ENCODE measurements at regions not wholly inside any gene's neighbourhood (a gene's known extent, or its start where the extent isn't known, plus 50 kb on each side); places are given as distances from the start of the nearest gene placed in this dataset.
"Not testable (repeated sequence)": the region's sequence is repeated elsewhere in the genome, so short reads cannot be mapped to it uniquely, and the experiment has no call there.

DNA sequence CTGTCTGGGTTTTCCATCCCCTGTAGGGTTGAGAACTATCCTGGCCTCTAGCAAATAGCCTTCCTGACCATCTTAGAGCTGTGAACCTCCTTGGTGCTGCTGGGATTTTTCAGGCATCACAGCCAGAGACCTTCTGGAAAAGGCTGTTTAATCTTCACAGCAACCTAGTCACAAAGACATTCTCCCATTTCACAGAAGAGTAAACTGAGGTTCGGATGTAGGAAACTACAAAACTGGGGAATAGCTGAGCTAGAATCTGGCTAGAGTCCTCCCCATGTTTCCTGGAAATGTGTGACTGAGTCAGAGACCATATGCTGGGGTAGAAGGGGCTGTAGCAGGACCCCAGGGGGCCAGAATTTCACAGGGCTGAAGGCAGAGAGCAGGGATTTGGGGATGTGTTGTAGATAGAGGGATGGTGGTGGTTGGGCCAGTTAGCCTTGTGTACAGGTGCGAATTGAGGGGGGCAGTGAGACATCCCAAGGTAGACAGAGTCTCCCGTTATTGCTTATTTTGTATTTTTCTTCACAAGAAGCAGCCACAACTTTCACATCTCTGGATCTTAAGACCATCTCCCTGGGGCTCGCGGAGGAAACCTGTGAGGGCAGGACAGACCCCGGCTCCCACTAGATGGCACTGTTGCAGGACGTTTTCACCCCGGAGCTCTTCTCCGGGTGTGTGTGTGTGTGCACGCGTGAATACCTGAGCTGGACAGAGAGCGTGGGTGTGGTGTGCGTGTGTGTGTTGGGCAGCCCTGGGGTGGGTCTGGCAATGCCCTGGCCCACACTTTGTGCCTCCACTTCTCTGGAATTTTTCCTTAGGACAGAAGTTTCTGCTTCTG is 66.9 kb upstream of the PRR23C start:
- Histone ChIP-seq H3K9me3 (ENCODE audit: control insufficient read depth, low read length) (no peaks in the 10 kb centered on the region), H3K4me1 (ENCODE audit: control insufficient read depth in 1 of 2, insufficient read depth in 2 of 2, low read length in 2 of 2) (no peaks in the 10 kb centered on the region), H3K36me3 (ENCODE audit: control insufficient read depth in 1 of 2, insufficient read depth in 2 of 2, low read length in 1 of 2) (no peaks in the 10 kb centered on the region), H3K4me3 (ENCODE audit: low read length in 2 of 2) (no peak overlapping the region), H3K27me3 (ENCODE audit: control insufficient read depth in 1 of 2, insufficient read depth in 2 of 2, low read length in 1 of 2) (no peaks in the 10 kb centered on the region), H3K27ac (ENCODE audit: low read depth in 1 of 2, low read length in 2 of 2) (no peak overlapping the region)
- no peak for ATAC-seq (ENCODE audit: low FRiP score)
- intact Hi-C loops (cut with DNase I), result loop anchor here (2.0 kb wide), 1 partner anchor 217 kb away; no protein-coding TSS in a partner anchor
- peak; percentile 62 to 85 for DNase-seq
- 7 to 8% methylated on average over 13 of the region's 13 CpGs for WGBS, 2 donors

DNA sequence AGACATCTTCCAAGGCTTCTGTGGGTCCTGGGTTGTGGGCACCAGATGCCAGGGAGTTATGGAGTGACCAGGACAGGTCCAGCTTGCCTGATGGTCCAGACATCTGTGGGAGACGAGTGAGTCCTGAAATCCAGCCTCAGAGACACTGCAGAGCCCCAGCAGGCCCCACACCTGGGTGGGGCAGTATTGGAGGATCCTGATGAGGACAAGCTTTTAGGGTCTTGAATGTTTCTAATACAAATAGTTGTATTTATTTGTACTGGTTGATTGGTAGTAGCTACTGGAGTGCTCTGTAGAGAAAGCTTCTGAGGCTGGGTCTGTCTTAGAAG is 67.5 kb upstream of the PRR23C start:
- no peaks in the 10 kb centered on the region for H3K4me1 ChIP-seq (ENCODE audit: control insufficient read depth in 1 of 2, insufficient read depth in 2 of 2, low read length in 2 of 2)
- ATAC-seq (ENCODE audit: low FRiP score) (no peak), DNase-seq (no peak)
- no peaks in the 10 kb centered on the region for H3K9me3 ChIP-seq (ENCODE audit: control insufficient read depth, low read length)
- H3K36me3 ChIP-seq (ENCODE audit: control insufficient read depth in 1 of 2, insufficient read depth in 2 of 2, low read length in 1 of 2), result no peaks in the 10 kb centered on the region
- intact Hi-C loops (cut with DNase I), result loop anchor here in 1 of 2 donors (2.0 kb wide), 1 partner anchor 217 kb away; no protein-coding TSS in a partner anchor
- H3K4me3 ChIP-seq (ENCODE audit: low read length in 2 of 2), result no peak overlapping the region
- H3K27ac ChIP-seq (ENCODE audit: low read depth in 1 of 2, low read length in 2 of 2), result no peak overlapping the region
- 0 to 4% methylated on average over 1 of the region's 1 CpG for WGBS, 2 donors
- no peaks in the 10 kb centered on the region for H3K27me3 ChIP-seq (ENCODE audit: control insufficient read depth in 1 of 2, insufficient read depth in 2 of 2, low read length in 1 of 2)

DNA sequence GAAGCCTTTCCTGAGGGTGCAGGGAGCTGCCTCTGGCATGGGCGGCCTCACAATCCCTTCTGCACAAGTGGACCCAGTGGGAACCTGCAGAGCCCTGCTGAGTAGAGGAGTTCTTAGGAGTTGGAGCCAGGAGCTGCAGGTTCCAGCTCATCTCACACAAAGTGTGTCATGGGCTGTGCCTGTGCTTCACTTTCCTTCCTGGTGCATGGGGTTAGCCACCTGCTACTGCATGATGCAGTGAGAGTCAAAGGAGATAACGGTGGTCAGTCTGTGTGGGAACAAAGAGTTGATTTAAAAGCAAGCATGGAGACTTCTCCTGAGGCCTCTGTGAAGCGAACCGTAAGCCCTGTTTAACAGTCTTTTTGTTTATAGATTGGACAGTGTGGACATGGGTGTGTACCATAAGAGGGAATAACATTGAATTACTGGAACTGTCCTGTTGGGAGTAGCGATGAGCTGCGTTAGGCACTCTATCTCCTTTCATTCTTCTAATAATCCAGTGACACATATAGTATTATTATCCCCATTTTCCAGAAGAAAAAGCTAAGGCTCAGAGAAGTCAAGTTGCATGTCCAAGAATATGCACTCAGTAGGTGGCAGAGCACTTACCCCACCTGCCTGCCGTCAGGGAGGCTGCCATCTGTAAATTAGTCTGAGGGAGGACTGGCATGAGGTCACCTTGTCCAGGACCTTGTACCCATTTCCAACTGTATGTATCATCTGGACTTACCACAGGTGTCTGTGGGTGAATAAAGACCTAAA is 68.7 kb upstream of the PRR23C start:
- intact Hi-C loops (cut with DNase I), result loop anchor here in 1 of 2 donors (2.0 kb wide), 1 partner anchor 215 kb away; no protein-coding TSS in a partner anchor
- Histone ChIP-seq H3K9me3 (ENCODE audit: control insufficient read depth, low read length) (no peaks in the 10 kb centered on the region), H3K4me1 (ENCODE audit: control insufficient read depth in 1 of 2, insufficient read depth in 2 of 2, low read length in 2 of 2) (no peaks in the 10 kb centered on the region), H3K27ac (ENCODE audit: low read depth in 1 of 2, low read length in 2 of 2) (no peak overlapping the region), H3K36me3 (ENCODE audit: control insufficient read depth in 1 of 2, insufficient read depth in 2 of 2, low read length in 1 of 2) (no peaks in the 10 kb centered on the region), H3K4me3 (ENCODE audit: low read length in 2 of 2) (no peak overlapping the region), H3K27me3 (ENCODE audit: control insufficient read depth in 1 of 2, insufficient read depth in 2 of 2, low read length in 1 of 2) (no peaks in the 10 kb centered on the region)
- DNase-seq (no peak), ATAC-seq (ENCODE audit: low FRiP score) (no peak)
- WGBS, 2 donors, result 66% methylated on average over 7 of the region's 7 CpGs

DNA sequence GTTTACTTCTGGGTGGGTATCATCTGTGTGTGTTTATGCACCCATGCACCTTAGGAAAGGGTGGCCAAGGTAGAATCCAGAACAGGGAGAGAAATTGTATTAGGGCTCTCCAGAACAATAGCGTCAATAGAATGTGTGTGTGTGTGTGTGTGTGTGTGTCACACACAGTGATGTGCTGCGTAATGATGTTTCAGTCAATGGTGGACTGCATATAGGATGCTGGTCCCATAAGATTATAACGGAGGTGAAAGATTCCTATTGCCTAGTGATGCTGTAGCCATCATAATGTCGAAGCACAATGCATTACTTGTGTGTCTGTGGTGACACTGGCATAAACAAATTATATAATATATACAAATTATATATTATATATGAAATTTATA is 69.3 kb upstream of the PRR23C start:
- intact Hi-C loops (cut with DNase I), result loop anchor here in 1 of 2 donors (2.0 kb wide), 1 partner anchor 215 kb away; no protein-coding TSS in a partner anchor
- 88 to 90% methylated on average over 4 of the region's 4 CpGs for WGBS, 2 donors
- ATAC-seq (ENCODE audit: low FRiP score) (no peak), DNase-seq (no peak)
- H3K36me3 ChIP-seq (ENCODE audit: control insufficient read depth in 1 of 2, insufficient read depth in 2 of 2, low read length in 1 of 2), result no peaks in the 10 kb centered on the region
- no peaks in the 10 kb centered on the region for H3K27me3 ChIP-seq (ENCODE audit: control insufficient read depth in 1 of 2, insufficient read depth in 2 of 2, low read length in 1 of 2)
- no peaks in the 10 kb centered on the region for H3K9me3 ChIP-seq (ENCODE audit: control insufficient read depth, low read length)
- no peaks in the 10 kb centered on the region for H3K4me1 ChIP-seq (ENCODE audit: control insufficient read depth in 1 of 2, insufficient read depth in 2 of 2, low read length in 2 of 2)
- no peak overlapping the region for H3K4me3 ChIP-seq (ENCODE audit: low read length in 2 of 2)
- H3K27ac ChIP-seq (ENCODE audit: low read depth in 1 of 2, low read length in 2 of 2), result no peak overlapping the region

DNA sequence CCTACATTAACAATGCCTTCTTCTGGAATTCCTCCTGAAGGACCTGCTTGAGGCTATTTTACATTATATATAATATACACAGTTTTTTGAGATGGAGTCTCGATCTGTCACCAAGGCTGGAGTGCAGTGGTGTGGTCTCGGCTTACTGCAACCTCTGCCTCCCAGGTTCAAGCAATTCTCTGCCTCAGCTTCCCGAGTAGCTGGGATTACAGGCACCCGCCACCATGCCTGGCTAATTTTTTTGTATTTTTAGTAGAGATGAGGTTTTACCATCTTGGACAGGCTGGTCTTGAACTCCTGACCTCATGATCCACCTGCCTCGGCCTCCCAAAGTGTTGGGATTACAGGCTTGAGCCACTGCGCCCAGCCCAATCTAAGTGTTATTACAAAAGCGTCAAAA is 71.9 kb upstream of the PRR23C start:
- intact Hi-C loops (cut with DNase I); ATAC-seq (ENCODE audit: low FRiP score); H3K27me3 ChIP-seq (ENCODE audit: control insufficient read depth in 1 of 2, insufficient read depth in 2 of 2, low read length in 1 of 2); H3K4me1 ChIP-seq (ENCODE audit: control insufficient read depth in 1 of 2, insufficient read depth in 2 of 2, low read length in 2 of 2); H3K4me3 ChIP-seq (ENCODE audit: low read length in 2 of 2); H3K9me3 ChIP-seq (ENCODE audit: control insufficient read depth, low read length); H3K36me3 ChIP-seq (ENCODE audit: control insufficient read depth in 1 of 2, insufficient read depth in 2 of 2, low read length in 1 of 2); DNase-seq; H3K27ac ChIP-seq (ENCODE audit: low read depth in 1 of 2, low read length in 2 of 2): not testable (repeated sequence)
- 91% methylated on average over 7 of the region's 7 CpGs for WGBS, 2 donors

DNA sequence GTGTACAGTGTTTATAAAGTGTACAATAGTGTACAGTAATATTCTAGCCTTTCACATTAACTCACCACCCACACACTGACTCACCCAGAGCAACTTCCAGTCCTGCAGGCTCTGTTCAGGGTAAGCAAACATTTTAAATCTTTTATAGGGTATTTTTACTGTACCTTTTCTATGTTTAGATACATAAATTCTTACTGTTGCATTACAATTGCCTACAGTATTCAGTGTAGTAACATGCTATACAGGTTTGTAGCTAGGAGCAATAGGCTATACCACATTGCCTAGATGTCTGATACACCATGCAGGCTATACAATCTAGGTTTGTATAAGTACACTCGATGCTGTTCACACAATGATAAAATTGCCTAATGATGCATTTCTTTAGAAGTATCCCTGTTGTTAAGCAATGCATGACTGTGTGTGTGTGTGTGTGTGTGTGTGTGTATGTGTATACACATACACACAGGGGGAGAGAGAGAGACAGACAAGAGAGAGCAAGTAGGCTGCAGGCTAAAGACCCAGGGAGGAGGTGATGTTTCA is 72.5 kb upstream of the PRR23C start:
- Histone ChIP-seq H3K4me3 (ENCODE audit: low read length in 2 of 2) (no peak overlapping the region), H3K27me3 (ENCODE audit: control insufficient read depth in 1 of 2, insufficient read depth in 2 of 2, low read length in 1 of 2) (no peaks in the 10 kb centered on the region), H3K27ac (ENCODE audit: low read depth in 1 of 2, low read length in 2 of 2) (no peak overlapping the region), H3K36me3 (ENCODE audit: control insufficient read depth in 1 of 2, insufficient read depth in 2 of 2, low read length in 1 of 2) (no peaks in the 10 kb centered on the region), H3K4me1 (ENCODE audit: control insufficient read depth in 1 of 2, insufficient read depth in 2 of 2, low read length in 2 of 2) (no peaks in the 10 kb centered on the region), H3K9me3 (ENCODE audit: control insufficient read depth, low read length) (no peaks in the 10 kb centered on the region)
- ATAC-seq (ENCODE audit: low FRiP score) (no peak), DNase-seq (no peak)
- WGBS, 2 donors, result 68 to 80% methylated on average over 1 of the region's 1 CpG
- intact Hi-C loops (cut with DNase I), result no loop called here

DNA sequence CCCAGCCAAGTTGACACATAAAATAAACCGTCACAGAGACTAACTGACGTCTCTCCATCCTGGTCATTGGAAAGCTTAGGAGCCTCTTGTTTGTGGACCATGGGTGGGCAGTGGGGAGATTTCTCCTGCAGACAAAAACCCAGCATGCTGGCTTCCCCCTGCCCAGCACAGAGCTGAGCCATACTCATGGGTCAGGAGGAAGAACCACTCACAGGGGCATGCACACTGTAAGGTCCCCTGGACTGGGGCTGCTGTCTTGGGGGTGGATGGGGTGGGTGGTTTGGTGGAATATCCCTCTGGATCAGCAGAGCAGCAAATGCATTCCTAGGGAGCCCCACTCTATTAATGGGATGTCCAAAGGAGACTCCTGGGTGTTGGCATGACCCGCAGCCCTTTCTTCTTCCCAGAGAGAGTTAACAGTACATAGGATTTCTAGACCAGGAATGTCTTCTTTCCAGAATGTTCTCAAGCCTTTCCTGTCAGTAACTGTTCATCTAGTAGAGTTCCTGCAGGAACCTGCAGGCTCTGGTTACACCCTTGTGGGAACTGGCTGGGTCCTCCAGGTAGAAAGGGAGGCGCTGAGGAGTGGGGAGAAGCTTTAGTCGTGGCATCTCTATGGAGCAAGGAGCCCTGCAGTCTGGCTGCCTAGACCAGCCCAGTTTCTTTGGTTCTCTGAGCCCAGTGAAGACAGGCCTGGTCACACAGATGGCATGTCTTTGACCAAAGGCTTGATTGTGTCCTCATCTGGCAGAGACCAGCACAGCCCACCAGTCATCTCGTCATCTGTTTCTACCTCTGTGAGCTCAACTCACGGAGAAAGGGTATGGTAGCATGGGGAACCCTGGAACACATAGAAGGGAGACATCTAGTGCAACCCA is 73.4 kb upstream of the PRR23C start:
- H3K27ac ChIP-seq (ENCODE audit: low read depth in 1 of 2, low read length in 2 of 2), result no peak overlapping the region
- no peak for ATAC-seq (ENCODE audit: low FRiP score)
- H3K36me3 ChIP-seq (ENCODE audit: control insufficient read depth in 1 of 2, insufficient read depth in 2 of 2, low read length in 1 of 2), result no peaks in the 10 kb centered on the region
- DNase-seq, result no peak
- H3K9me3 ChIP-seq (ENCODE audit: control insufficient read depth, low read length), result no peaks in the 10 kb centered on the region
- no peak overlapping the region for H3K4me3 ChIP-seq (ENCODE audit: low read length in 2 of 2)
- intact Hi-C loops (cut with DNase I), result no loop called here
- H3K27me3 ChIP-seq (ENCODE audit: control insufficient read depth in 1 of 2, insufficient read depth in 2 of 2, low read length in 1 of 2), result no peaks in the 10 kb centered on the region
- 85 to 86% methylated on average over 7 of the region's 7 CpGs for WGBS, 2 donors
- no peaks in the 10 kb centered on the region for H3K4me1 ChIP-seq (ENCODE audit: control insufficient read depth in 1 of 2, insufficient read depth in 2 of 2, low read length in 2 of 2)

DNA sequence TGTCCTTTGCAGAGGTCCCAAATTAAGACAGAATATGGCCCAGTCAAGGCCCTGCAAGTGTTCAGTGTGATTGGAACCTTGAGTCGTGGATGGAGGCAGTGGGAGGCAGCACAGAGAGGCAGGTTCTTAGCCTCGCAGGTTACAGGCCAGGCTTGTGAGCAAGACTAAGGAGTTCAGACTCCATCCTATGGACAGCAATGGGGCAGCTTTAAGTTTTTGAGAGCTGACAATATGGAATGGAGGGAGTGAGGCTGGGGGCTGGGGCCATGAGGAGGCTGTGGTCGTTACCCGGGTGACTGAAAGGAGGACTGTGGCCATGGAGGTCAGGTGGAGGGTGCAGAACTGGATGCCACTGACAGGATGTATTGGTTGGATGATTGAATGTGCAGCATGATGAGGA is 74.1 kb upstream of the PRR23C start:
- ATAC-seq (ENCODE audit: low FRiP score), result no peak
- 88 to 90% methylated on average over 4 of the region's 4 CpGs for WGBS, 2 donors
- no peaks in the 10 kb centered on the region for H3K36me3 ChIP-seq (ENCODE audit: control insufficient read depth in 1 of 2, insufficient read depth in 2 of 2, low read length in 1 of 2)
- H3K4me3 ChIP-seq (ENCODE audit: low read length in 2 of 2), result no peak overlapping the region
- intact Hi-C loops (cut with DNase I), result no loop called here
- no peaks in the 10 kb centered on the region for H3K4me1 ChIP-seq (ENCODE audit: control insufficient read depth in 1 of 2, insufficient read depth in 2 of 2, low read length in 2 of 2)
- H3K27ac ChIP-seq (ENCODE audit: low read depth in 1 of 2, low read length in 2 of 2), result no peak overlapping the region
- H3K27me3 ChIP-seq (ENCODE audit: control insufficient read depth in 1 of 2, insufficient read depth in 2 of 2, low read length in 1 of 2), result no peaks in the 10 kb centered on the region
- no peak for DNase-seq
- H3K9me3 ChIP-seq (ENCODE audit: control insufficient read depth, low read length), result no peaks in the 10 kb centered on the region
